ENCODE measurements at regions not wholly inside any gene's neighbourhood (a gene's known extent, or its start where the extent isn't known, plus 50 kb on each side); places are given as distances from the start of the nearest gene placed in this dataset.

- no peak for TF ChIP-seq CTCF (IDR thresholded peaks at IDR 0.05)
- Histone ChIP-seq H3K4me1 (ENCODE audit: control insufficient read depth in 1 of 2, low read depth in 2 of 2) (no peaks in the 10 kb centered on the region), H3K27ac (no peak overlapping the region), H3K9me3 (no peaks in the 10 kb centered on the region), H3K36me3 (no peaks in the 10 kb centered on the region), H3K4me3 (no peak overlapping the region), H3K27me3 (replicated peaks; ENCODE audit: insufficient read depth) (no peaks in the 10 kb centered on the region)
- ATAC-seq (ENCODE audit: insufficient number of reproducible peaks, low FRiP score, low read depth) (no peak), DNase-seq (ENCODE audit: low spot score) (no peak)
These were observed 1017.5 kb upstream of the TMEM132C start for GRCh38 chr12:127249428-127249827.

DNA sequence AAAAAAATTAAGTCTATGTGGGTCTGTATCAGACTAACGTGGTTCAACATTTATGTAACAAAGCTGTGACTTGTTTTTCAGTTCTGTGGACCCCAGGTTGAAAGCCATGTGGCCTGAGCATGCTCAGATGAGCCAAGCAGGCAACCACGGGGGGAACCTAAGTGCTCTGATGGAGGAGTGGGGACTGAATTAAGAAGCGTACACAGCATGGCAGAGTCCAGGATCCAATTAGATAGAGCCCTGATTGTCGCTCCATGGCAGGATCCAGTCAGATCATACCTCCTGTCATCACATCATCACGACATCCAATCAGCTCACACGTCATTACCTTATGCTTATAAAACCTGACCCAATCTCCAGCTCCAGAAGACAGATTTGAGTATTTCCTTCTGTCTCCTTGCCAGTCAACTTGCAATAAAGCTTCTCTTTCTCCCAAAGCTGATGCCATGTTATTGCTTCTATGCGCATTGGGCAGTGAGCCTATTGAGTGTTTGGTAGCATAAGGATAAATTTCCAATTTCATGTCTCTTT, 1013.1 kb upstream of the TMEM132C start:
- DNase-seq (ENCODE audit: low spot score): no peak
- ATAC-seq (ENCODE audit: insufficient number of reproducible peaks, low FRiP score, low read depth): no peak
- Histone ChIP-seq H3K36me3 (no peaks in the 10 kb centered on the region), H3K4me3 (no peak overlapping the region), H3K27ac (no peak overlapping the region), H3K9me3 (no peaks in the 10 kb centered on the region), H3K27me3 (replicated peaks; ENCODE audit: insufficient read depth) (no peaks in the 10 kb centered on the region), H3K4me1 (ENCODE audit: control insufficient read depth in 1 of 2, low read depth in 2 of 2) (no peaks in the 10 kb centered on the region)
- no peak for TF ChIP-seq CTCF (IDR thresholded peaks at IDR 0.05)

DNA sequence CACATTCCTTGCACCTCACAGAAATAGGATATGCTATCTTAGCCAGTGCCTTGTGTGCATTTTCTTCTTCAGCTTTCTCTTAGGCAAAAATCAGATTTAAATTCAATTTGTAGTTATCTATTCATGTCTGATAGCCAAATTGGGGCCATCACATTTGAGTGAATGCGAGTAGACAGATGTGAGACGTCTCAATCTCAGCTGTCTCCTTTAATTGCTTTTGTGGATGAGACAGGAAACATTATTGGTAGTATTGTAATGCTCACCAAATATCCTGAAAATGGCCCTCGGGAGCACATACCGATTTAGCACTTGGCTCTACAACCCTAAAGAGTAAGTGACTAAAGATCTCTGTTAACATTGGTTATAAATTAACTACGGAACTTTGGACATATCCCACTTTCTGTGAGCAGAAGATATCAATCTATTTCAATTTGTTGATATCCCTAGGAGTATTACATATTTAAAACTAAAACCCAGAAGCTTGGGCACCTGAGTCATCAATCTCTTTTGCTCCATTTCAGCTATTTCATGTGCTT, 1012.5 kb upstream of the TMEM132C start:
- Histone ChIP-seq H3K9me3 (no peaks in the 10 kb centered on the region), H3K27ac (no peak overlapping the region), H3K4me3 (no peak overlapping the region), H3K27me3 (replicated peaks; ENCODE audit: insufficient read depth) (no peaks in the 10 kb centered on the region), H3K36me3 (no peaks in the 10 kb centered on the region), H3K4me1 (ENCODE audit: control insufficient read depth in 1 of 2, low read depth in 2 of 2) (no peaks in the 10 kb centered on the region)
- ATAC-seq (ENCODE audit: insufficient number of reproducible peaks, low FRiP score, low read depth) (no peak), DNase-seq (ENCODE audit: low spot score) (no peak)
- no peak for TF ChIP-seq CTCF (IDR thresholded peaks at IDR 0.05)

- no peak overlapping the region for H3K4me3 ChIP-seq
- DNase-seq (ENCODE audit: low spot score): no peak
- TF ChIP-seq CTCF (IDR thresholded peaks at IDR 0.05): no peak
- ATAC-seq (ENCODE audit: insufficient number of reproducible peaks, low FRiP score, low read depth): no peak
- no peak overlapping the region for H3K27ac ChIP-seq
- H3K4me1 ChIP-seq (ENCODE audit: control insufficient read depth in 1 of 2, low read depth in 2 of 2): no peaks in the 10 kb centered on the region
- H3K27me3 ChIP-seq (replicated peaks; ENCODE audit: insufficient read depth): no peaks in the 10 kb centered on the region
- no peaks in the 10 kb centered on the region for H3K9me3 ChIP-seq
- H3K36me3 ChIP-seq: no peaks in the 10 kb centered on the region
These were observed 1009.5 kb upstream of the TMEM132C start for GRCh38 chr12:127257366-127257935.

- DNase-seq (ENCODE audit: low spot score): no peak
- no peak for TF ChIP-seq CTCF (IDR thresholded peaks at IDR 0.05)
- Histone ChIP-seq H3K36me3 (no peaks in the 10 kb centered on the region), H3K4me3 (no peak overlapping the region), H3K4me1 (ENCODE audit: control insufficient read depth in 1 of 2, low read depth in 2 of 2) (no peaks in the 10 kb centered on the region), H3K27me3 (replicated peaks; ENCODE audit: insufficient read depth) (no peaks in the 10 kb centered on the region), H3K27ac (no peak overlapping the region), H3K9me3 (no peaks in the 10 kb centered on the region)
- ATAC-seq (ENCODE audit: insufficient number of reproducible peaks, low FRiP score, low read depth): no peak
These were observed 1006.4 kb upstream of the TMEM132C start for GRCh38 chr12:127260531-127260930.
